Neuron (in vitro differentiated cells): ENCODE measurements at regions not wholly inside any gene's neighbourhood (a gene's known extent, or its start where the extent isn't known, plus 50 kb on each side); places are given as distances from the start of the nearest gene placed in this dataset.

ENCODE experiments used
- H2AFZ ChIP-seq: one replicate; pipeline ENCODE4 v1.6.1; 2013; ENCODE audit warnings: low read depth, mild to moderate bottlenecking, inconsistent platforms, low read length, moderate library complexity
- H3K27me3 ChIP-seq: one replicate; pipeline ENCODE4 v1.6.1; 2013; ENCODE audit warnings: low read length; ENCODE audit not compliant: insufficient read depth
- H3K36me3 ChIP-seq: one replicate; pipeline ENCODE4 v1.6.1; 2013; ENCODE audit warnings: low read length; ENCODE audit not compliant: insufficient read depth
- H3K4me1 ChIP-seq: one replicate; pipeline ENCODE4 v1.6.1; 2013; ENCODE audit warnings: low read length; ENCODE audit not compliant: insufficient read depth
- H3K4me3 ChIP-seq: 2 replicates; pipeline ENCODE4 v1.5.1; 2013; ENCODE audit warnings: mild to moderate bottlenecking, low read length, moderate library complexity
- H3K9me3 ChIP-seq: one replicate; pipeline ENCODE4 v1.6.1; 2013; ENCODE audit warnings: low read length

- Histone ChIP-seq H2AFZ (no peak overlapping the region), H3K4me3 (no peak overlapping the region), H3K9me3 (peaks cover 2% of the 10 kb centered on the region), H3K4me1 (peaks cover 2% of the 10 kb centered on the region), H3K36me3 (no peaks in the 10 kb centered on the region), H3K27me3 (no peaks in the 10 kb centered on the region)
Measured at GRCh38 chrX:98379134-98379533, 1495.4 kb downstream of the RPA4 start.

- H2AFZ ChIP-seq = no peak overlapping the region
- H3K36me3 ChIP-seq = no peaks in the 10 kb centered on the region
- peaks cover 2% of the 10 kb centered on the region for H3K4me1 ChIP-seq
- H3K9me3 ChIP-seq = peaks cover 2% of the 10 kb centered on the region
- no peaks in the 10 kb centered on the region for H3K27me3 ChIP-seq
- no peak overlapping the region for H3K4me3 ChIP-seq
Measured at GRCh38 chrX:98380106-98380505, 1496.4 kb downstream of the RPA4 start.

GRCh38 chrX:98380556-98380955, 1496.8 kb downstream of the RPA4 start:
- Histone ChIP-seq H2AFZ (no peak overlapping the region), H3K4me1 (peaks cover 2% of the 10 kb centered on the region), H3K9me3 (peaks cover 2% of the 10 kb centered on the region), H3K36me3 (no peaks in the 10 kb centered on the region), H3K4me3 (no peak overlapping the region), H3K27me3 (no peaks in the 10 kb centered on the region)

GRCh38 chrX:98398542-98398941, 1514.8 kb downstream of the RPA4 start:
- no peaks in the 10 kb centered on the region for H3K4me1 ChIP-seq
- H3K27me3 ChIP-seq = no peaks in the 10 kb centered on the region
- H3K4me3 ChIP-seq = no peak overlapping the region
- no peak overlapping the region for H2AFZ ChIP-seq
- H3K36me3 ChIP-seq = no peaks in the 10 kb centered on the region
- no peaks in the 10 kb centered on the region for H3K9me3 ChIP-seq

- no peak overlapping the region for H2AFZ ChIP-seq
- no peaks in the 10 kb centered on the region for H3K27me3 ChIP-seq
- no peak overlapping the region for H3K4me3 ChIP-seq
- no peaks in the 10 kb centered on the region for H3K36me3 ChIP-seq
- H3K9me3 ChIP-seq = no peaks in the 10 kb centered on the region
- H3K4me1 ChIP-seq = no peaks in the 10 kb centered on the region
Measured at GRCh38 chrX:98405376-98405775, 1521.7 kb downstream of the RPA4 start.

- Histone ChIP-seq H3K4me3 (no peak overlapping the region), H3K27me3 (no peaks in the 10 kb centered on the region), H2AFZ (no peak overlapping the region), H3K4me1 (no peaks in the 10 kb centered on the region), H3K36me3 (no peaks in the 10 kb centered on the region), H3K9me3 (no peaks in the 10 kb centered on the region)
Measured at GRCh38 chrX:98407584-98407983, 1523.9 kb downstream of the RPA4 start.

GRCh38 chrX:98409867-98410266, 1526.2 kb downstream of the RPA4 start:
- H2AFZ ChIP-seq = no peak overlapping the region

GRCh38 chrX:98412058-98412457, 1528.3 kb downstream of the RPA4 start:
- H3K4me1 ChIP-seq = no peaks in the 10 kb centered on the region

More at GRCh38 chrX:98409867-98410266, 1526.2 kb downstream of the RPA4 start:
- Histone ChIP-seq H3K4me1 (no peaks in the 10 kb centered on the region), H3K27me3 (no peaks in the 10 kb centered on the region), H3K4me3 (no peak overlapping the region), H3K36me3 (no peaks in the 10 kb centered on the region), H3K9me3 (no peaks in the 10 kb centered on the region)

GRCh38 chrX:98422536-98422935, 1538.8 kb downstream of the RPA4 start:
- H2AFZ ChIP-seq = no peak overlapping the region

More at GRCh38 chrX:98412058-98412457, 1528.3 kb downstream of the RPA4 start:
- no peak overlapping the region for H2AFZ ChIP-seq
- no peak overlapping the region for H3K4me3 ChIP-seq
- H3K9me3 ChIP-seq = no peaks in the 10 kb centered on the region
- no peaks in the 10 kb centered on the region for H3K27me3 ChIP-seq
- no peaks in the 10 kb centered on the region for H3K36me3 ChIP-seq

GRCh38 chrX:98432413-98432812, 1548.7 kb downstream of the RPA4 start:
- Histone ChIP-seq H3K4me3 (no peak overlapping the region), H3K27me3 (no peaks in the 10 kb centered on the region), H3K4me1 (no peaks in the 10 kb centered on the region), H3K36me3 (no peaks in the 10 kb centered on the region), H3K9me3 (no peaks in the 10 kb centered on the region), H2AFZ (no peak overlapping the region)

More at GRCh38 chrX:98422536-98422935, 1538.8 kb downstream of the RPA4 start:
- Histone ChIP-seq H3K27me3 (no peaks in the 10 kb centered on the region), H3K36me3 (no peaks in the 10 kb centered on the region), H3K4me3 (no peak overlapping the region), H3K9me3 (no peaks in the 10 kb centered on the region), H3K4me1 (peaks cover 11% of the 10 kb centered on the region)

- no peaks in the 10 kb centered on the region for H3K9me3 ChIP-seq
- no peaks in the 10 kb centered on the region for H3K27me3 ChIP-seq
- H3K4me3 ChIP-seq = no peak overlapping the region
- no peaks in the 10 kb centered on the region for H3K36me3 ChIP-seq
- no peak overlapping the region for H2AFZ ChIP-seq
- no peaks in the 10 kb centered on the region for H3K4me1 ChIP-seq
Measured at GRCh38 chrX:98448524-98448923, 1564.8 kb downstream of the RPA4 start.

GRCh38 chrX:98452456-98452855, 1568.7 kb downstream of the RPA4 start:
- Histone ChIP-seq H3K36me3 (no peaks in the 10 kb centered on the region), H3K4me1 (no peaks in the 10 kb centered on the region), H2AFZ (no peak overlapping the region), H3K9me3 (no peaks in the 10 kb centered on the region), H3K4me3 (no peak overlapping the region), H3K27me3 (no peaks in the 10 kb centered on the region)

- Histone ChIP-seq H3K36me3 (no peaks in the 10 kb centered on the region), H3K4me3 (no peak overlapping the region), H3K27me3 (no peaks in the 10 kb centered on the region), H3K4me1 (no peaks in the 10 kb centered on the region), H3K9me3 (no peaks in the 10 kb centered on the region), H2AFZ (no peak overlapping the region)
Measured at GRCh38 chrX:98459669-98460068, 1576.0 kb downstream of the RPA4 start.

- Histone ChIP-seq H2AFZ (no peak overlapping the region), H3K9me3 (no peaks in the 10 kb centered on the region), H3K36me3 (no peaks in the 10 kb centered on the region), H3K4me1 (no peaks in the 10 kb centered on the region), H3K4me3 (no peak overlapping the region), H3K27me3 (no peaks in the 10 kb centered on the region)
Measured at GRCh38 chrX:98480606-98481005, 1596.9 kb downstream of the RPA4 start.
